ENCODE measurements at regions not wholly inside any gene's neighbourhood (a gene's known extent, or its start where the extent isn't known, plus 50 kb on each side); places are given as distances from the start of the nearest gene placed in this dataset.

- TF ChIP-seq POLR2A (IDR thresholded peaks at IDR 0.05; ENCODE audit: low read depth, low read length), result no peak
- DNase-seq (ENCODE audit: insufficient read length, low spot score), result no peak
- no peak for FAIRE-seq
Measured at GRCh38 chr1:22321917-22322316, 129.7 kb upstream of the ZBTB40 start.

- TF ChIP-seq POLR2A (IDR thresholded peaks at IDR 0.05; ENCODE audit: low read depth, low read length), result no peak
- DNase-seq (ENCODE audit: insufficient read length, low spot score) (no peak), FAIRE-seq (no peak)
Measured at GRCh38 chr1:22323141-22323845, 128.4 kb upstream of the ZBTB40 start.

GRCh38 chr1:22323846-22324504 is 127.7 kb upstream of the ZBTB40 start:
- no peak for TF ChIP-seq POLR2A (IDR thresholded peaks at IDR 0.05; ENCODE audit: low read depth, low read length)
- DNase-seq (ENCODE audit: insufficient read length, low spot score) (no peak), FAIRE-seq (no peak)

- FAIRE-seq (no peak), DNase-seq (ENCODE audit: insufficient read length, low spot score) (no peak)
- TF ChIP-seq POLR2A (IDR thresholded peaks at IDR 0.05; ENCODE audit: low read depth, low read length), result no peak
Measured at GRCh38 chr1:22325531-22326371, 125.9 kb upstream of the ZBTB40 start.

GRCh38 chr1:22326372-22326915 is 125.2 kb upstream of the ZBTB40 start:
- DNase-seq (ENCODE audit: insufficient read length, low spot score), result no peak
- no peak for FAIRE-seq
- no peak for TF ChIP-seq POLR2A (IDR thresholded peaks at IDR 0.05; ENCODE audit: low read depth, low read length)

- no peak for FAIRE-seq
- DNase-seq (ENCODE audit: insufficient read length, low spot score), result no peak
- TF ChIP-seq POLR2A (IDR thresholded peaks at IDR 0.05; ENCODE audit: low read depth, low read length), result no peak
Measured at GRCh38 chr1:22326931-22327330, 124.7 kb upstream of the ZBTB40 start.

- no peak for TF ChIP-seq POLR2A (IDR thresholded peaks at IDR 0.05; ENCODE audit: low read depth, low read length)
- no peak for FAIRE-seq
- DNase-seq (ENCODE audit: insufficient read length, low spot score), result no peak
Measured at GRCh38 chr1:22327411-22327810, 124.2 kb upstream of the ZBTB40 start.

- FAIRE-seq, result no peak
- no peak for TF ChIP-seq POLR2A (IDR thresholded peaks at IDR 0.05; ENCODE audit: low read depth, low read length)
- no peak for DNase-seq (ENCODE audit: insufficient read length, low spot score)
Measured at GRCh38 chr1:22328331-22329147, 123.1 kb upstream of the ZBTB40 start.

GRCh38 chr1:22329148-22329515 is 122.5 kb upstream of the ZBTB40 start:
- no peak for FAIRE-seq

GRCh38 chr1:22330092-22330759 is 121.4 kb upstream of the ZBTB40 start:
- DNase-seq (ENCODE audit: insufficient read length, low spot score), result no peak
- TF ChIP-seq POLR2A (IDR thresholded peaks at IDR 0.05; ENCODE audit: low read depth, low read length), result no peak
- no peak for FAIRE-seq

More at GRCh38 chr1:22329148-22329515, 122.5 kb upstream of the ZBTB40 start:
- no peak for DNase-seq (ENCODE audit: insufficient read length, low spot score)
- no peak for TF ChIP-seq POLR2A (IDR thresholded peaks at IDR 0.05; ENCODE audit: low read depth, low read length)

- FAIRE-seq, result no peak
- TF ChIP-seq POLR2A (IDR thresholded peaks at IDR 0.05; ENCODE audit: low read depth, low read length), result no peak
- DNase-seq (ENCODE audit: insufficient read length, low spot score), result no peak
Measured at GRCh38 chr1:22330760-22331119, 120.9 kb upstream of the ZBTB40 start.

GRCh38 chr1:22331618-22332423 is 119.8 kb upstream of the ZBTB40 start:
- no peak for FAIRE-seq
- no peak for TF ChIP-seq POLR2A (IDR thresholded peaks at IDR 0.05; ENCODE audit: low read depth, low read length)
- DNase-seq (ENCODE audit: insufficient read length, low spot score), result no peak
